Right lung (tissue), 2 donors: ENCODE measurements at regions not wholly inside any gene's neighbourhood (a gene's known extent, or its start where the extent isn't known, plus 50 kb on each side); places are given as distances from the start of the nearest gene placed in this dataset.

ENCODE experiments used
- DNase-seq, 2 donors: peaks; one replicate each; pipeline ENCODE4 v3.0.0-alpha.2; 2013

- no peak for DNase-seq
These were observed 188.1 kb downstream of the IPO8 start for GRCh38 chr12:30507576-30507975.

DNA sequence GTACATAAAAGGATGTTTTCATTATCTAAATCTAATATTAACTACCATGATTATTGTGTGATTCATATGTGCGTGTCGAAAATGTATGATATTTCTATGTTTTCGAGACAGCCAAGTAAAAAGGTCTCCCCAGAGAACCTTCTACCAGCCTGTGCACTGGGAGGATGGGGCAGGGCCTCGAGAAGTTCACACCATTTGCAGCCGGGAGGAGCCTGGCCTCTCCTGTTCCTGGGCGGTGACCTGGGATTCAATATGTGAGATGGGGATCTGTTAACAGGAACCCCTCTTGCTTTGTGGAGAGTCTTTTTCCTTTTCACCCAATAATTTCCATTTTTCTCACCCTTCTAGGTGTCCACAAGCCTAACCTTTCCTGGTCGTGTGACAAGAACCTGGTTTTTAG is 189.3 kb downstream of the IPO8 start:
- no peak for DNase-seq

DNA sequence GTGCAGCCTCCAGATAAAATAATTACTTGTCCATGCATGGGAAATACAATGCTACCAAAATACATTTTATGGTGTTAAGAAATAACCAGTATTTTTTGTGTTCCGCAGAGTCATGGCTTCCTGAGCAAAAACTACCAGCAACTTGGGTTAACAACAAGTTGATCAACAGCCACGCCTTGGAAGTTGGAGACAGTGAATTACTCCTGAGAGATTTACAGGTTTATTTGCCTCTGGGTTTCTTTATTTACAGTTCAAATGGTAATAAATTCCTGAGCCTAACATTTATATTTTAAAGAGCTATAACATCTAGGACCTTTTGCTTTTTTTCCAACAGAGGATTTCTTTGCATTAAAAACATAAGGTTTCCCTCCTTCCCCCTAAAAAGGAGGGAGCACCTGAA is 194.0 kb downstream of the IPO8 start:
- DNase-seq: no peak

GRCh38 chr12:30500532-30500931 is 195.1 kb downstream of the IPO8 start:
- no peak for DNase-seq

GRCh38 chr12:30485230-30485890 is 210.3 kb downstream of the IPO8 start:
- DNase-seq: no peak

- DNase-seq: no peak
These were observed 211.0 kb downstream of the IPO8 start for GRCh38 chr12:30484658-30485057.

DNA sequence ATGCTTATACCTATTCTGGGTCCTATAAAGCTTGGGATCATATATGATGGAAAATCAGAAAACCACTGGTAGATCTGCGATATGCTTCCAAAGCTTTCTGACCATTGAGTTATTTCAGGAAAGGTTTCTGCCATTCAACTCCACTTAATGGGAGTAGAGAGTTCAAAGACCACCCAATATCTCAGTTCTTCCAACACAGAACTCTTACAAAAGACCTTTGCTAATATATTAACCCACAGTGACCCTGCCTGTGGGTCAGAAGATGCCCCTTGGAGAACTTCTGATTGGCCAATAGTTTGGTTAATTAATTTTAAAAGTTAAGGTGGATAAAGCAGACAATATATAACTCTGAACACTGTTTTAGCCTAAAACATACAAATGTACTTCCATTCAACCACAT is 213.0 kb downstream of the IPO8 start:
- DNase-seq: no peak

DNA sequence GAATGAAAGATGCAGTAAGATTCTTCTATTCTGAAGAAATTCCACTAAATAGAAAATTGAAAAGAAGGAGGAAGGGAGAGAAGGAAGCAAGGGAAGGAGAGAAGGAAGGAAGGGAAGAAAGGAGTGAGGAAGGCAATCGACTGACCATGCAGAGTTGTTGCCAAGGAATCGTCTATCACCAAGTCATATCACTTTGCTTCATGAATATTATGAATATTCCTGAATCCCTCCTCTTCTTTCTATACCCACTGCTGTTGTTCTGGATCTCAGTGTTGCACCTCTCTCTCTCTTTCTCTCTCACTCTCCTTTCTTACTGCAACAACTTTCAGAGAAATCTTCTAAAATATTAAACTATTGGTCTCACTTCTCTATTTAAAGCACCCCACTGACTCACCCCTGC is 222.4 kb downstream of the IPO8 start:
- DNase-seq: no peak

GRCh38 chr12:30466093-30466585 is 229.5 kb downstream of the IPO8 start:
- no peak for DNase-seq

DNA sequence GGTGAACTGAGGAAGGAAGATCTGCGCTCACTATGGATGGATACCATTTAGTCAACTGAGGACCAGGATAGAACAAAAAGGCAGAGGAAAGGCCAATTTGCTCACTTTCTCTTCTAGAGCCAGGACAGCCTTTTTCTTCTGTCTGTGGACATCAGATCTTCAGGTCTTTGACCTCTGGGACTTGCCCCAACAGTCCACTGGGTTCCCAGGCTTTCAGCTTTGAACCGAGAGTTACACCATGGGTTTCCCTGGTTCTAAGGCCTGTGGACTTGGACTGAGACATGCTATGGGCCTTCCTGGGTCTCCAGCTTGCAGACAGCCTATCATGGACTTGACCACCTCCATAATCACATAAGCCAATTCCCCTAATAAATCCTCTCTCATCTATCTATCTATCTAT is 232.0 kb downstream of the IPO8 start:
- DNase-seq: no peak

- no peak for DNase-seq
These were observed 233.4 kb downstream of the IPO8 start for GRCh38 chr12:30462249-30462648.

- DNase-seq: no peak
These were observed 234.5 kb downstream of the IPO8 start for GRCh38 chr12:30461026-30461615.

DNA sequence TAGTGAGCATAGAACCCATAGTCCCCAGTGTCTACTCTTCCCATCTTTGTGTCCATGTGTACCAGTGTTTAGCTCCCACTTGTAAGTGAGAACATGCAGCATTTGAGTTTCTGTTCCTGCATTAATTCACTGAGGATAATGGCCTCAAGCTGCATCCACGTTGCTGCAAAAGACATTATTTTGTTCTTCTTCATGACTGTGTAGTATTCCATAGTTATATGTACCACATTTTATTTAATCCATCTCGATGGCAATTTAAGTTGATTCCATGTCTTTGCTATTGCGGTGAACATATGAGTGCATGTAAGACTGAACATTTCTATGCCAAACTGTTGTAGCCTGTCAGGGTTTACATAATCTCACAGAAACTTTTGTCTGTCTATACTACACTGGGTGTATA is 237.2 kb downstream of the IPO8 start:
- no peak for DNase-seq

DNA sequence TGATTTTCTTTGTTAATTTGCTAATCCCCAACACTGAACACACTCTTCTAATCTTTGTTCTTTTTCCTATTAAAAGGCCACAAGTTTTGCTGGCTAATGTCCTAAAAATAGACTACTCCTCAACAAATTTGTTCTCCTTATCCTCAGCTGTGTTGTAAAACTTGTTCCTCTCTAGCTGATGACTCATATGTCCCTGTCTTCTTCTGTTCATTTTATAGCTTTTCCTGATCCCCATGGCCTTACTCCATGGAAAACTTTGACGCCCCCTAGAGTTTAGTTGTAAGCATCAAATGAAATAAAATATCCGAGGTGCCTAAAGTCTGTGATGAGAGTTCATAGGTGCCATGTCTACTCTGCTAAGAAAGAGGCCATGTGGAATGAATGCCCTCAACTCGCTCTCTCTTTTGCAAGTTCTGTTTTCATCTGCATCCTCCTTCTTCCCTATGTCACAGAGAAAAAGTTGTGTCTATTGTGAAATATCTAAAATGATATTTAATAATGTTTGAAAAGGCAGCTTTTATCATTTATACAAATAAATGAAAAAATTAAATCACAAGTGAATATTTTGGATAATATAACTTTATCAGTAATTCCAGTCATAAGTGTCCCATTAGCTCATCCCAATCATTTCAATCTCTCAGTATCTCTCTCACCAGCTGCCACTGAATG is 237.9 kb downstream of the IPO8 start:
- no peak for DNase-seq

DNA sequence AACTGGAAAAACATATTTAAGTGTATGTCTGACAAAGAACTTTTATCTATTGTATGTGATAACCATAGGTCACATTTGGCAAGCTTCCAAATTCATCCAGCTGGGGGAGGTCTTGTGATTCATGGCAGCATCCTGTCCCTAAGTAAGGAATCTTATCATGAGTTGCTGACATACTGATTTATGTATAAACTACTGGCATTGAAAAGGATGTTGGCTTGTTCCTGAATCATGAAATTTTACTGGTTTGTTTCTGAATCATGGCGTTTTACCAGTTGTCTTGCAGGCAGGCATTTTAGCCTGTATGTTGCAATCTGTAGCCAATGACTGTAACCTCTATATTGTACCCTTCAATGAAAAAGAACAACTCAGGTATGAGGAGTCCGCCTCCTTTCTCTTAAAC is 244.8 kb downstream of the IPO8 start:
- no peak for DNase-seq

- no peak for DNase-seq
These were observed 245.4 kb downstream of the IPO8 start for GRCh38 chr12:30450226-30450625.

- DNase-seq: no peak
These were observed 247.6 kb downstream of the IPO8 start for GRCh38 chr12:30448038-30448437.

- DNase-seq: no peak
These were observed 248.5 kb downstream of the IPO8 start for GRCh38 chr12:30447061-30447750.

GRCh38 chr12:30442461-30442860 is 253.2 kb downstream of the IPO8 start:
- DNase-seq: no peak

DNA sequence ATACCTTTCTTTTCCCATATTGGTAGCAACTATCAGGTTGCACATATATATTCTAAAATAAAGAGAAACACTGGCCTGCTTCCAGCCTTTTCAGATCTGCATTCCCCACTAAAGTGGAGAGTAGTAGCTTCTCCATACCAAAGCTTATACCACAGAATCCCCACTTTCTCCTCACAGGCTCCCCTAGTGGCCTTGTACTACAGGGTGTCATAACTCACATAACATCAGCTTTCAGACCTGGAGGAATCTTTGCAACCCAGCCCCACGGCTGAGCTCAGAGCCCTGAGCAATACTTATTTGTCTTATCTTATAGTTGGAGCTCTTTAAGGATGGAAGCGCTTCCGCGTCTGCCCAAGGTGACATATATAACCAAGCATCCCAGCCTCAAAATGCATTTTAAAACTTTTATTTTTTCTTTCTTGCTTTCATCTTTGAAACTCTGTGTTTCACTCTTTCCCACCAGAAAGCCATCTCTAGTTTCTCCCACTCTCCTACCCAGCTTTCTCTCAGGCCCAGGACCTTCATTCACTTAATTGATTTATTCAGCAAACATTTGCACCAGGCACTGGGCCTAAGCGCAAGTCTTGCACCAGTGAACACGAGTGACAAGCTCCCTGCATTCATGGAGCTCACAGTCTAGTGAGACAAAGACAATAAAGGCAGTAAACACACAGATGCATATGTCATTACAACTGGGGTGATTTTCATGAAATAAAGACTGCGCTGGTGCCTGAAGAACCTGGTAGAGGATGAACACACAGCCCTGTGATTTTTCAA is 254.7 kb downstream of the IPO8 start:
- DNase-seq: no peak

DNA sequence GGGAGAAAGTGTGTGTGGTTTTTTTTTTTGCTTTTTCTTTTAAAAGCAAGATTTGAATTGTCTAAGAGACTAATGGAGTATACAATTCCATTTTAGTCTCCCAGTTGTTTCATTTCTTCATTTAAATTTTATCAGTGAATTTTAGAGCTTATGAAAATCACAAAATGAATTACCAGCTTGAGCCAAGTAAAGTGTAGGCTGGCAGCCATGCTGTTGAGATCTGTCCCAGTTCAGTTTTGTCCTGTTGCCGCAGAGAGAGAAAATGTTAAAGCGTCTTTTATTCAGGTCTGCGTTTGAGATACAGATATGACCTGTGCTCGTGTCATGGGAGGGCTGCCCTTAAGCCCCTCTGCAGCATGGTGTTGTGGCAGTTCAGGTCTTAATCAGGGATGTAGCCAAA is 256.5 kb downstream of the IPO8 start:
- DNase-seq: no peak

- DNase-seq: no peak
These were observed 257.0 kb downstream of the IPO8 start for GRCh38 chr12:30438601-30439041.
